Medulla oblongata (tissue), 1 donor: ENCODE measurements at regions not wholly inside any gene's neighbourhood (a gene's known extent, or its start where the extent isn't known, plus 50 kb on each side); places are given as distances from the start of the nearest gene placed in this dataset.
"Not testable (repeated sequence)": the region's sequence is repeated elsewhere in the genome, so short reads cannot be mapped to it uniquely, and the experiment has no call there.

ENCODE experiments used
- DNase-seq: peaks from one replicate; pipeline ENCODE4 v3.0.0-alpha.2; 2015; ENCODE audit errors: extremely low spot score

- DNase-seq: peak; percentile 25
Observed at GRCh38 chr1:228669242-228669585, 66.1 kb upstream of the RHOU start.

- not testable (repeated sequence) for DNase-seq
Observed at GRCh38 chr1:228681076-228681565, 54.2 kb upstream of the RHOU start.

DNA sequence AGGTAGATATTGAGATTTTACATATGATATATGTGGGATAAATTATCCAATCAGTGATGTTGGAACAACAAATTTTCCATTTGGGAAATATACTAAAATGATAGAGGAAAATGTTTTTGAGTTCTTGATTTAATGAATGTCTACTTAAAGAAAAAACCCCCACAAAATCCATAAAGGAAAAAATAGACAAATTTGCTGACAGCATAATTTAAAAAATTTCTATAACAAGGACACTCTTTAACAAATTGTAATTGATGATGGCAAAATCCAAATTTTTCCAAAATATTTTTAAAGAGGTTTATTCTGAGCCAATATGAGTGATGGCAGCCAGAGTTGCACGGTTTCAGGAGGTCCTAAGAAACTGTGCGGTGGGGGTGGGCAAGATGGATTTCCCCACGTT is 51.9 kb upstream of the RHOU start:
- DNase-seq: no peak

DNA sequence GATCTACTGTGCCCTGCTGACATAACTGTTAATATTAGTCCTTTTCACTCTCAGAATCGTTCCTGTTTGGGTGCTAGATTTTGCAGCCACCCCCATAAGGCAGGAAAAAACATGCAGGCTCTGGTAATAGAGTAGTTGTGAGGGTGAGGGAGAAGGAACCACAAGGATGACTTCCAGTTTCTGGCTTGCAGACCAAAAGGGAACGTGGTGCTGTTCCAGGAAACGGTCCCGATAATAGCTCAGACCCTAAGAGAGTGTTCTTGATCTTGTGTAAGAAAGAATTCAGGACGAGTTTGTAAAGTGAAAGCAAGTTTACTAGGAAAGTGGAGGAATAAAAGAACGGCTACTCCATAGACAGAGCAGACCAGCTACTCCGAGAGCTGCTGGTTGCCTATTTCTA is 50.7 kb upstream of the RHOU start:
- no peak for DNase-seq

DNA sequence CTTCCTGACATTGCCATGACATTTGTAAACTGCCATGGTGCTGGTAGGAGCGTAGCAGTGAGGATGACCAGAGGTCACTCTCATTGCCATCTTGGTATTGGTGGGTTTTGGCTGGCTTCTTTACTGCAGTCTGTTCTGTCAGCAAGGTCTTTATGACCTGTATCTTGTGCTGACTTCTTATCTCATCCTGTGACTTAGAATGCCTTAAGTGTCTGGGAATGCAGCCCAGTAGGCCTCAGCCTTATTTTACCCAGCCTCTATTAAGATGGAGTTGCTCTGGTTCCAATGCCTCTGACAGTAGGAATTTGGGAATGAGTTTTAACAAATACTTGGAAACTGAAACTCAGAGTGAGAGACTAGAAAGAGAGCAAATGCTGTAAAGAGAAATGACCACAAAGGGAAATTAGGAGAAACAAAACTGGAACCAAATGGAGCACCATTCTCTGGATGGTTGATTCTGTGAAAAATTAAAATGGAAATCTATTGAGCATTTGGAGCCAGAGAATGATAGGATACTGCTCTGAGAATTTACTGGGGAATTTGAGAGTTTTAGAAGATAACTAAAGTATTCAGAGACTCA is 50.1 kb upstream of the RHOU start:
- DNase-seq: no peak
